Heart right ventricle (tissue), 16 donors: ENCODE measurements at regions not wholly inside any gene's neighbourhood (a gene's known extent, or its start where the extent isn't known, plus 50 kb on each side); places are given as distances from the start of the nearest gene placed in this dataset.

Experiments used
- ATAC-seq, 8 donors: fragments of 200-7000 bp; cut with Tn5 transposase; one replicate each; pipeline ENCODE4 v1.9.1; 2020; ENCODE audit warnings: mild to moderate bottlenecking in 8 of 8, moderate library complexity in 8 of 8, moderate number of reproducible peaks in 1 of 8
- DNase-seq, 2 donors: peaks; one replicate each; pipeline ENCODE4 v3.0.0-alpha.2; 2020
- H3K27ac ChIP-seq, 10 donors: fragments of 200-600 bp; sonication (generic) in 2 of 10; one replicate each; pipeline versions ENCODE4 v1.5.0 to v1.8.0; 2020 to 2022; ENCODE audit warnings: mild to moderate bottlenecking in 3 of 10
- H3K27me3 ChIP-seq, 7 donors: fragments of 200-600 bp; one replicate each; pipeline ENCODE4 v1.8.0; 2021 to 2022; ENCODE audit warnings: mild to moderate bottlenecking in 2 of 7
- H3K36me3 ChIP-seq, 9 donors: fragments of 200-600 bp; sonication (generic) in 1 of 9; one replicate each; pipeline versions ENCODE4 v1.5.0 to v1.8.0; 2020 to 2022; ENCODE audit warnings: mild to moderate bottlenecking in 2 of 9
- H3K4me1 ChIP-seq, 9 donors: fragments of 200-600 bp; sonication (generic) in 1 of 9; one replicate each; pipeline versions ENCODE4 v1.5.0 to v1.8.0; 2020 to 2022; ENCODE audit warnings: mild to moderate bottlenecking in 4 of 9
- H3K4me3 ChIP-seq, 10 donors: fragments of 200-600 bp; sonication (generic) in 2 of 10; one replicate each; pipeline versions ENCODE4 v1.5.0 to v1.8.0; 2020 to 2022; ENCODE audit warnings: mild to moderate bottlenecking in 7 of 10, moderate library complexity in 2 of 10
- H3K9me3 ChIP-seq, 11 donors: fragments of 200-600 bp in 10 of 11; sonication (generic) in 2 of 11; one replicate each; pipeline versions ENCODE4 v1.5.0 to v1.8.0; 2013 to 2022; ENCODE audit warnings: mild to moderate bottlenecking in 2 of 11, control low read depth in 1 of 11, moderate library complexity in 1 of 11
- WGBS, 2 donors: extraction: QIAGEN DNeasy Blood & Tissue Kit; methylation state at CpG; one replicate each; pipeline ENCODE4 v1.1.7; 2013; ENCODE audit warnings: inconsistent platforms in 1 of 2; 5-methylcytosine and 5-hydroxymethylcytosine counted together
- intact Hi-C, 10 donors: fragments of 100-400 bp; cut with DNase I; formaldehyde crosslinking; loops; one replicate each; pipeline versions ENCODE4 v1.11.1 to v1.14.2; 2022
- TF ChIP-seq, protein P1 (sequence below), 9 donors: fragments of 200-600 bp; sonication (generic) in 2 of 9; IDR thresholded peaks; one replicate each; pipeline versions ENCODE4 v1.5.0 to v1.8.0; 2021 to 2022; ENCODE audit warnings: antibody characterized with exemption in 9 of 9, mild to moderate bottlenecking in 5 of 9, moderate library complexity in 1 of 9
- donor health status: Arrhythmogenic right ventricular cardiomyopathy.
- donor health status: ischemic (EF 13 %, LVEDD 7.1; RV severe dilation, severe dysfunction).
- donor health status: healthy with polysubstance abuse.
- donor health status: DM: no; HTN: yes; CAD: no.
- donor health status: DM: no; HTN: no; CAD: no.
- donor health status: ischemic (EF 25% LVEDD 6.9; RV normal size, moderate dysfunction).
- donor health status: ischemic (EF 25% LVEDD 5.7; RV mildly dilated, moderate dysfunction).
- donor health status: healthy.
- donor health status: DM: yes; HTN: yes; CAD: no.
- donor health status: Ischemic cardiomyopathy.
- donor health status: ischemic (EF 35%, LVEDD 5.7; RV mildly dilated, moderate dysfunction).
- donor health status: nonischemic (EF 11% LVEDD 7.7; RV severe dilation, severe dysfunction).
- donor health status: DM: yes; HTN: yes; CAD: no.
- donor health status: PGD.
- donor health status: ischemic (EF 29% LVEDD 5.4; RV normal size, mild dysfunction).
- donor health status: nonischemic (EF 23%, LVEDD 6.1; RV moderate dilation, normal function).

DNA sequence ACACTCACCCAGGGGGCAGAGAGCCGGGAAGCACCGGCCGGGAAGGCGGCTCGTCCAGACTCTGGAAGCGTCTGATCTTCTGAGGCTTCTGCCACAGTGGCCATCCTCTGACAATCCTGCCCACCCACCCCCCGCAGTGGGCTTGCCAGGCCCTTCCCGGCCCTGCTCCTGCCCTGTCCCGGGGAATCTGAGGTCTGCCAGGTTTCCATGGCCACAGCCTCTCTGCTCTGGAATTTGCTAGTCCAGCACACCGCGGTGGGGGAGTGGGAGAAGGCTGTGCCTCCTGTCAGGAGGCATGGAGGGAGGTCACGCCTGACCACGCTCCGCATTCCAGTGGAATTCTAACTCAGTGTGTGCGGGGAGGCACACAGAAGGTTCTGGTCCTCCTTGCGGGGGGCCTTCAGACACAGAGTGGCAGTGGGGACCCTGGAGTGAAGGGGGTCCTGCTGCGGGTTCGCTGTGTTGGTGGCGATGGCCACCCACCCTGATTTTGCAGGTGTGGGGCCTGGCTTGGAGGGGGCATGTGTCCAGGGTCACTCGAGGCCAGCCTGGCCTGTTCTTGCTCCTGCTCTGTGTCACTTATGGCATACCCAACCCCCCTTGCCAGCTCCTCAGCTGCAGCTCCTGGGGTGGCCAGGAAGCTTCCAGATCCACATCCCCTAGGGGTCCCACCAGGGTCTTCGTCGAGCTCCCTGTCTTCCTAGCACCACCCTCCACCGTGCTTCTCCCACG, 55.6 kb upstream of the ADRA2C start:
- 58 to 65% methylated on average over 24 of the region's 24 CpGs for WGBS, 2 donors
- Histone ChIP-seq H3K4me3 (no peak overlapping the region), H3K27ac (no peak overlapping the region), H3K27me3 (peaks cover 0 to 33% (median 12%) of the 10 kb centered on the region in 7 donors), H3K36me3 (no peaks in the 10 kb centered on the region), H3K9me3 (no peaks in the 10 kb centered on the region), H3K4me1 (peaks cover 0 to 16% (median 6%) of the 10 kb centered on the region in 9 donors)
- ATAC-seq: peak in 2 of 8 donors; percentile 12 to 20
- TF ChIP-seq, protein P1, sequence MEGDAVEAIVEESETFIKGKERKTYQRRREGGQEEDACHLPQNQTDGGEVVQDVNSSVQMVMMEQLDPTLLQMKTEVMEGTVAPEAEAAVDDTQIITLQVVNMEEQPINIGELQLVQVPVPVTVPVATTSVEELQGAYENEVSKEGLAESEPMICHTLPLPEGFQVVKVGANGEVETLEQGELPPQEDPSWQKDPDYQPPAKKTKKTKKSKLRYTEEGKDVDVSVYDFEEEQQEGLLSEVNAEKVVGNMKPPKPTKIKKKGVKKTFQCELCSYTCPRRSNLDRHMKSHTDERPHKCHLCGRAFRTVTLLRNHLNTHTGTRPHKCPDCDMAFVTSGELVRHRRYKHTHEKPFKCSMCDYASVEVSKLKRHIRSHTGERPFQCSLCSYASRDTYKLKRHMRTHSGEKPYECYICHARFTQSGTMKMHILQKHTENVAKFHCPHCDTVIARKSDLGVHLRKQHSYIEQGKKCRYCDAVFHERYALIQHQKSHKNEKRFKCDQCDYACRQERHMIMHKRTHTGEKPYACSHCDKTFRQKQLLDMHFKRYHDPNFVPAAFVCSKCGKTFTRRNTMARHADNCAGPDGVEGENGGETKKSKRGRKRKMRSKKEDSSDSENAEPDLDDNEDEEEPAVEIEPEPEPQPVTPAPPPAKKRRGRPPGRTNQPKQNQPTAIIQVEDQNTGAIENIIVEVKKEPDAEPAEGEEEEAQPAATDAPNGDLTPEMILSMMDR (IDR thresholded peaks at IDR 0.05): no peak
- DNase-seq: peak in 1 of 2 donors; percentile 6
- intact Hi-C loops: no loop called here

DNA sequence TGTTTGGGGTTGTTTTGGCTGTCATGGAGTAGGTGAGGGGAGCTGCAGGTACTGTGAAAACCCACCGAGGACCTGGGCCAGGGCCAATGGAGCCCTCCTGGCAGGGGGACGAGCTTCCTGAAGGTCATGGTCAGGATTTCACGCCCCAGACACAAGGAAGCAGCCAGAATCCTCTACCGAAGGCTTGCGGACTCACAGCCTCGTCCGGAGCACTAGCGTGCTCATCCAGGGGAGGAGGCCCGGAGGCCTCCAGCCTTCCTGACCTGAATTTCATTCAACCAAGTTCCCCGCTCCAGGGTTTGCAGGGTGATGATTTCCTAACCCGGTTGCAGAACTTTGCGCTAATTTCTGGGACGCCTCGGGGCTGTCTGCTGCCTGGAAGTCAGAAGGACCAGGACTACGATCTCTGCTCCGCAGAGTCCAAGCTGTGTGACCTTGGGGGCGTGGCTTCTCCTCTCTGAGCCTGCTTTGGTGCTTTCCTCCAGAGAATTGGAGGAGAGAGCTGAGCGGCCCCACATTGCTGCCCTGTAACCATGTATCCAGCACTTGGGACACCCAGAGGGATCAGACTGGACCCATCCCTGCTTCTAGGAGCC, 56.2 kb upstream of the ADRA2C start:
- no peak for DNase-seq

DNA sequence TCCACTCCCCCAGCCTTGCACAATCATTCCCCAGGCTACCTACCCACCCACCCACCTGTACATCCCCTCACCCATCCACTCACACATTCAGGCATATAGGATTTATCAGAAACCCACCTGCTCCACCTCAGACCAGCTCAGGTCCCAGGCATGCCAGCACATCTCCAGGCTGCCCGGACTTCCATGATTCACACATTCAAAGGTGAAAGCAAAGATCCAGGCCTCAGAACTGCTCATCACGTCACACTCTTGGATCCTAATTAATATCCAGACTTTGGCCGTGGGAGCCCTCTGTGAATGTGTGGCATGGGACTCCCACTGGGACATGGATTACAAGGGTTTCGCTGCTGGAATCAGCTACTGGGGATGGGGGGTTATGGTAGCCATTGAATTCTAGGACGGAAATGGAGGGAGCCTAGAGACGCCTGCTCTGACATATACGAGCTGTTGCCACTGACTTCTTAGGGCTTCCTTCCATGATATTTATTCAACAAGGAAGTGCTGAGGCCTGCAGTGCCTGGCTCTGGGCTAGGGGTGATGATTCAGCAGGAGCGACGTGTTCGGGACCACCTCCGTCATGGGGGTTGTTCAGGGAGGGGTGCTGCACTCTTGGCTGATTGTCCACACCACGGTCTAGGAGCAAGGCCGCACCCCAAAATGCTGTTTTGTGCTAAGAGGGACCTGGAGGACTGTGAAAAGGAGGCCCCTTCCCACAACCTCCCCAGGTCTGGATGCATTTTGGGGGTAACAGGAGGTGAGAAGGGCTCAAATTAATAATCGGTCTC, 56.9 kb upstream of the ADRA2C start:
- Histone ChIP-seq H3K36me3 (no peaks in the 10 kb centered on the region), H3K27ac (no peak overlapping the region), H3K9me3 (no peaks in the 10 kb centered on the region), H3K27me3 (peaks cover 2 to 39% (median 23%) of the 10 kb centered on the region in 7 donors), H3K4me1 (peaks cover 0 to 16% (median 6%) of the 10 kb centered on the region in 9 donors), H3K4me3 (no peak overlapping the region)
- ATAC-seq (no peak), DNase-seq (no peak)
- 91 to 92% methylated on average over 14 of the region's 14 CpGs for WGBS, 2 donors
- intact Hi-C loops: no loop called here
- TF ChIP-seq, protein P1 (IDR thresholded peaks at IDR 0.05): no peak

More for the DNA sequence above, 56.2 kb upstream of the ADRA2C start:
- peaks cover 0 to 33% (median 18%) of the 10 kb centered on the region in 7 donors for H3K27me3 ChIP-seq
- 82 to 84% methylated on average over 18 of the region's 18 CpGs for WGBS, 2 donors
- H3K4me3 ChIP-seq: no peak overlapping the region
- no peaks in the 10 kb centered on the region for H3K36me3 ChIP-seq
- no peak overlapping the region for H3K27ac ChIP-seq
- peaks cover 0 to 16% (median 6%) of the 10 kb centered on the region in 9 donors for H3K4me1 ChIP-seq
- intact Hi-C loops: no loop called here
- H3K9me3 ChIP-seq: no peaks in the 10 kb centered on the region
- no peak for ATAC-seq
- TF ChIP-seq, protein P1 (IDR thresholded peaks at IDR 0.05): no peak

DNA sequence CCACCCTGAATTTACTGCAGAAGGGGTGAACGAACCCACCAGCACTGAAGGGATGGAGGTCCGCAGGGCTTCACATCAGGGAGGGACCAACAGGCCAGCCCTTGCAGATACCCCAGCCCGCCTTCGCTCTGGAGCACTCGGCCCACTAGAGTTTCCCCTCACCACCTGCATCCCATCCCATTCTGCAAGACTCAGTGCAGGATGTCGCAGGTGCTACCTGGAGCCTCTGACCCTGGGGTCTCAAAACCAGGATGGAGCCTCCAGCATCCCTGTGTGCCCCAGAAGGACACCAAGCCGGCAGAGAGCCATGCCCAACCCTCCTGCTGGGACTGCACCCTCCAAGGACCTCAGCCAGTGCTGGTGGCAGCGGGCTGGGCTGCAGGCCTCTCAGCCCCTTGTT, 57.6 kb upstream of the ADRA2C start:
- 87 to 92% methylated on average over 8 of the region's 8 CpGs for WGBS, 2 donors
- peaks cover 0 to 16% (median 6%) of the 10 kb centered on the region in 9 donors for H3K4me1 ChIP-seq
- ATAC-seq (no peak), DNase-seq (no peak)
- no peak overlapping the region for H3K4me3 ChIP-seq
- TF ChIP-seq, protein P1 (IDR thresholded peaks at IDR 0.05): no peak
- H3K36me3 ChIP-seq: no peaks in the 10 kb centered on the region
- H3K27ac ChIP-seq: no peak overlapping the region
- no peaks in the 10 kb centered on the region for H3K9me3 ChIP-seq
- intact Hi-C loops: no loop called here
- H3K27me3 ChIP-seq: peaks cover 4 to 45% (median 30%) of the 10 kb centered on the region in 7 donors
